GM19023 (cell line): ENCODE measurements at regions not wholly inside any gene's neighbourhood (a gene's known extent, or its start where the extent isn't known, plus 50 kb on each side); places are given as distances from the start of the nearest gene placed in this dataset.

Experiments
- ATAC-seq: cut with Tn5 transposase; IDR thresholded peaks from one replicate; pipeline ENCODE4 v1.9.1; 2021; ENCODE audit warnings: mild to moderate bottlenecking, moderate library complexity; ENCODE audit not compliant: unreplicated experiment

DNA sequence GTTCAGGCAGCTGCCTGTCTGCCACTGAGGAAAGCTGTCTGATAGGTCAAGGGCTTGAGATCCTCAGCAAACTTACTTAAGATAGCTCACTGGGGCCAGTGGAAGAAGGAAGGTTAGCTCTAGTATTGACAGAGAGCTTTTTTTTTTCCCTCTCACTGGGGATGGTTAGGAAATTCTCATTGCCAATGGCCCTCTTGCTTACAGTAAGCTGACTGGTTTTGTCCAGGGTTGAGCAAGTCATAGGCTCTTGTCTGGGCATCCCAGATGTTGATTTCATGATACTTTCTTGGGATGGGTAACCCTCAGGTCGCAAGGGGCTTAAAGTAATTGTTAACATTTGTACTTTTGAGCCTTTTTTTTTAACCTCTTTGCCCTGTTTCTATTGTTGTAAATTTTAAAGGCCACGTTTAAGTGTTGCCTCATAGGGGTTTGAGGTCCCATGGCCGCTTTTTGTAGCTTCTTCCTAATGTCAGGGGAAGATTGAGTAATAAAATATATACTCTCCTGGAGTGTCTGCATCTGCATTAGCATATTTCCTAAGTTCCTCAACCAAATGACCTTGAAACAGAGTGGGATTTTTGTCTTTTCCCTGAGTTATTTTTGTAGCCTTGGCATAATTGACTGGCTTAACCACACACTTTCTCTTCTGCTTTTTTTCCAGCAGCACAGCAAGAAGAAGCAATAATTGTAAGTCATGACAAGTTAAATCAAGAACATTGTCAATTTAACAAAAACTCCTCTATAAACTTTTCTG, 716.0 kb downstream of the LRFN5 start:
- no peak for ATAC-seq

DNA sequence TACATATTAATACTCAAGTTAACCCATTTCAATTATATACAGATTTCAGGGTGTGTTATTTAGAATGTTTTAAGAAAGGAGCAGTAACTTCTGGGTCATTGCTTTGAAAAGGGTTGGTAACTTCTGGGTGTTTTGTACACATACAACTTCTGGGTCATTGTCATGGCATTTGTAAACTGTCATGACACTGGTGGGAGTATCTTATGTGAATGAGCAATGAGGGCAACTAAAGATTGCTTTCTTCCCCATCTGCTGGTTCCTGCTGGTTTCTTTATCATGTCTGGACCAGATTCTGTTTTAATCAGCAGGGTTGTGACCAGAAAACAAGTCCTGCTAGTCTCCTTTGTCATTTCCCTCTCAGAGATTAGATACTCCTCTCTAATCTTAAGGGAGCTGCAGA, 713.3 kb downstream of the LRFN5 start:
- ATAC-seq = no peak

DNA sequence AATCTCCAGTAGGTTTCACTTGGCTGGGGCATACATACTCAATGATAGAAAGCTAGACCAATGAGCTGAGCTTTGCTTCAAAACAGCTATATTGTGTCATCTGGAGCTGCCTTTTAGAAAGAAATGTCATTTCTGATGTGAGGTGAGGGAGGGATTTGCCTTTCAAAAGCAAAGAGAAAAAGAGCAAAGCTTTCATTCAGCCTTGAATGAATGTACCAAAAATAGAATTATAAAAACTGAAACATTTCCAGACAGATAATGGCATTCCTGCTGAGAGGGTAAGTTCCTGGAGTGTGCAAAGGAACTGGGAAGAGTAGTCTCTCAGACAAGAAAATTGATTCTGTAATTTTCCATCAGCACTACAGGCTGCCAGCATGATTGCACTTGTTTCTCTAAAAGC, 710.0 kb downstream of the LRFN5 start:
- no peak for ATAC-seq

DNA sequence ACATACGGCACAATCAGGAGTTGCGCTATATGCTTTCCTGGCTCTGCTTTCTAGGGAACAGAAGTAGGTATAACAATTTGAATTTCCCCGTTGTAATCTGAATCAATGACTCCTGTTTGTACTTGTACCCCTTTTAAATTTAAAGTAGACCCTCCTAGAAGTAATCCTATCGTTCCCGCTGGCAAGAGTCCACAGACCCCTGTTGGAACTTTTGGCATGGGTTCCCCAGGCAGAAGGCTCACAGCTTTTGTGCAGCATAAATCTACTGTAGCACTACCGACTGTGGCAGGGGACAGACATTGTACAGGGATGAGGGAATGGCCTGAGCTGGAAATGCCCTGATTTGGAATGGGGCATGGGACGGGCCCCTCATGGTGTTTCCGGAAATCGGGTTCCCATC, 705.2 kb downstream of the LRFN5 start:
- ATAC-seq = no peak

DNA sequence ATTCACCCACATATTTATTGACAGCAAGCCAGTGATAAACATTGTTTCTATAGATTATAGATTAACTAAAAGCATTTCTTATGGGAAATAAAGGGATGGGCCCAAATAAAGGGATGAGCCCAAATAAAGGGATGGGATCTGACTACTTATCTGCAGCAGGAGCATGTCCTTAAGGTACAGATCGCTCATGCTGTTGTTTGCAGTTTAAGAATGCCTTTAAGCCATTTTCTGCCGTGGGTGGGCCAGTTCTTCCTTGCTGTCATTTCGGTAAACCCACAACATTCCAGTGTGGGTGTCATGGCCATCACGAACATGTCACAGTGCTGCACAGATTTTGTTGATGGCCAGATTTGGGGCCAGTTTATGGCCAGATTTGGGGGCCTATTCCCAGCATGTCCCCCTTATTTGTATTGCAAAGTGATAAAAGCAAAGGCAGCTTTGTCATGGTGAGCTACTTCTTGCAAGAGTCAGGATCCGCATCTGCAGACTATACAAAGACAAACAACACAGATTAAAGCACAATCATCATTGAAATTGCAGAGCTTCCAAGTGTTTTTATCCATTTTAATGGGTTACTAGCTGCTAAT, 700.7 kb downstream of the LRFN5 start:
- no peak for ATAC-seq

DNA sequence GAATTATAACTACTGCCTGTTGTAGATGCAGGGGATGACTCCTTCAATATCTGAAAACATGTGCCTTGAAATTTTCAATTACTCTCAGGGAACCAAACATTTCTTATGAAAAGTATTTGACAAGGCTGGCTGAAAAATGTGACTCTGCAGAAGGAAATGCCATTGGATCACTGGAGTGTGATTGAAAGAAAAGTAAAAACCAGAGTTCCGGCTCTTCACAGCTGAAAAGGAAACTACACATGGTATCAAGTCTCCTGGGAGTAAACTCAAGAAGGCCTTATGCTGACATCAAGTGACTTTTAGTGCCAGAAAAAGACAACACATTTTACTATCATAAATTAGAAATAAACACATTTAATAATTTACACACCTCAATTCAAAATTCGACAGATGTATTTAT, 693.0 kb downstream of the LRFN5 start:
- ATAC-seq = peak; percentile 85

DNA sequence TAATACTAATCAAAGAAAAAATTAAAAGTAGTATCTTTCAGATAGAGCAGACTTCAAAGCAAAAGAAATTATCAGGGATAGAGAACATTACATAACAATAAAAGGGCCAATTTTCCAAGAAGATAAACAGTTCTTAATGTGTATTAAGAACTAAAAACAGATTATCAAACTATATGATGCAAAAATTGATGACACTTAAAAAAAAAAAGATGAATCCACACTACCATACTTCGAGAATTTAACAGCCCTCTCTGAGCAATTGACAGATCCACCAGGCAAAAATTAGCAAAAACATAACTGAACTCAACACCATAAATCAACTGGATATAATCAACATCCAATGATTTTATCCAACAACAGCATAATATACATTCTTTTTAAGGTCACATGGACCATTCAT, 686.5 kb downstream of the LRFN5 start:
- ATAC-seq = no peak

DNA sequence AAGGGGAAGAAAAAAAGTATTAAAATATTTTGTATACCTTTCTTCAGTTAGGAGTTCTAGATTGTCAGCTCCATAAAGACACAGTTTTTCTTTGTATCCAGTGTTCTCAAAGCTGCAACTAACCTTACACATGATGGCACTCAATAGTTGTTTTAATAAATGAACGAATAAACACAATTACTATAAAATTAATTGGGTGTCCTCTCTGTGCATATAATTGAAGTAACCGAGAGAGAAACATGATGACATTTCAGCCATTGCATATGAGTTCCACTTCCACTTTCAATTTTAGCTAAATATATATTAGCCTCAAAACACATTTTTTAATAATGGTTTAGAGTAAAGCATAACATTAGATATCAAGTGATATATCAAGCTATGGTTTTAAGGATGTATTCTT, 671.2 kb downstream of the LRFN5 start:
- no peak for ATAC-seq

DNA sequence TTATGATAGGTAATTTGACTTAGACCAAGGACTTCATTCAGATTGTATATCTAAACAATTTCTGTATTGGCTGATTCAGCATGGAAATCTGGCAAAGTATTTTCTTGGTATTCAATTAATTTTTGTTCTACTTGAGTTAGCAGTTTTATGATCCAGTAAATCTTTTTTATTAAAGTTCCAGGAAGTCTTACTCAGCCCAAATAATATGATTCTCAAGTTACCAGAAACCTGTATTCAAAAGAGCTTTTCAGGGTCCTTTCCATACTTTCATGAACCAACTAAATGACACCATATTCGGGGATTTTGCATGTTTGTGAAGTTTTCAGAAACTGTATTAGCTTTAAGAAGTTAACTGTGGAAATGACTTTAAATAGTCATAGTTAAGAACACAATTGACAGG, 662.6 kb downstream of the LRFN5 start:
- ATAC-seq = no peak

DNA sequence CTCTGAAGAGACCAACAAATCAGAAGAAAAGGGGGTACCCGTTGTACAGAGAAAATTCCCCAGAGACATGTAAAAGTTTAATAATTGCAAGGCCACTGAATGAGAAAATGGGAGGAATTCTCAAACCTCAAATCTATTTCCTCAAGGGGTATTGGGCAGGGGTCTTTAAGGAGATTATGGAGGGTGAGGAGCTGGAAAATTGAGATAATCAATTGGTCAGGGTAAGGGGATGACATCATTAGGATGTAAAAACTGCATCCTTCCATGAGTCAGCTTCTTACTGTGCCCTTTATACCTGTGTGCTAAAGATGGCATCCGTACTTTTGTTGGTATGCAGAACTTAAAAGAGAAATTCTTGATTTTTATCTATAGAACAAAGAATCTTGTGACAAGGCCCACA, 641.5 kb downstream of the LRFN5 start:
- ATAC-seq = no peak

DNA sequence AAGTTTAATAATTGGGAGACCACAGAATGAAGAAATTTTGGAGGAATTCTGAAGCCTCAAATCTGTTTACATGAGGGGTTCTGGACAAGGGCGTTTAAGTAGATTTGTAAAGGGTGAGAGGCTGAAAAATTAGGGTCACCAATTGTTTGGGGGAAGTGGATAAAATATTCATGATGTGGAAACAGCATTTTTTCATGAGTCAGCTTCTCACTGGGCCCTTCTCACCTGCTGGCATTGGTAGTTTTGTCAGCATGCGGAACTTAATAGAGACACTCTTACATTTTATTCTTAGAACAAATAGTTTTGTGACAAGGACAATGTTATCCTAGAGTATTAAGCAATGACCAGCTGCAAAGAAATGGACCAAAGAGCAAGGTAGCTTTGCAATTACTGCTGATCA, 634.4 kb downstream of the LRFN5 start:
- no peak for ATAC-seq

DNA sequence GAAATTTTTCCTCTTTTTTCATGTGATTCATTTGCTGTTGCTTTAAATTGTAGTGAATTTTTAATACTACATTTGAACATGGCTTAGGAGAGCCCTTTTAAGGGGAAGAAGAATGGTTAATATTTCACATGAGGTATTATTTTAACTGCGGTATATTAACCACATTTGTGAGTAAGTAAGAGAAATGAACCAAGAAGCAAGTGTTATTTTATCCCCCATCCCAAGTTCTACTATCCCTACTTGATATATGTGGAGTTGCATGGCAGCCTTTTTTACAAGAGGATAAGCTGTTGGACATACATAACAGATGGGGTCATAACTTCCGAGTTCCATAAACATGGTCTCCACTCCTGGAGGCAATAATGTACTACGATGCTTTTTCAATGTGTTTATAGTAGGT, 623.3 kb downstream of the LRFN5 start:
- no peak for ATAC-seq

DNA sequence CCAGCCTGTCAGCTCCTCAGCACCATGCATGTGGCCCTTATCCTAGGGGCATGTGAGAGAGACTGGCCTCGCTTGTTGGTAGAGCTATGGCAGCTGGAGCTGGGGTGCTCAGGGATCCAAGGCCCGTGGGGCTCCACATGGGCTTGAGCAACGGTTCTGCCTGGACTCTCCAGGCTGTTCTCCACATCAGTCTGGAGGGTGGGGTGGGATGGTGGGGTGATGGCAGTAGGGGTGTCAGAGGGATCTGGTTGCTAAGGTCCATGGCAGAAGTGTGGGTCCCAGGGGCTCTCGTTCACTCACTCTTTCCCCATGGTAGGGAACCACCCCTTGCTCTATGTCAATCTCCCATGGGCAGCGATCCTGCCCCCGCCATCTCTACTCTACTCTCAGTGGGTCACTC, 622.6 kb downstream of the LRFN5 start:
- ATAC-seq = no peak

DNA sequence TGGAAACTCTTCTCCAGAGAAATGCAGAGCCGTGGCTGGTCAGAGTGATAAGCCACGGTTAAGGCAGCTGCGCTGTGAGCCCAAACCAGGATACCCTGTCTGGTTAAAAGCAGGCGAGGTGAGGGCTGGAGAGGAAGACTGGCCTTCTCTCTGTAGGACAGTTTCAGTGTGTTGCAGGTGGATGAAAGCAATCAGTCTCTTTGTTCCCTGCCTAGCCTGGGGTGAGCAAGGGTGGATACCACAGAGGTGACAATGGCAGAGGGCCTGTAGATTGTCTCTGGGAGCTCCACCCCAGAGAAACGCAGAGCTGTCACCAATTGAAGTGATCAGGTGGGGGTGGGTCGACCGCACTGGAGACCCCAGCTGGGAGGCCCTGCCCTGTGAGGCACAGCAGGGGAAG, 621.9 kb downstream of the LRFN5 start:
- ATAC-seq = no peak

DNA sequence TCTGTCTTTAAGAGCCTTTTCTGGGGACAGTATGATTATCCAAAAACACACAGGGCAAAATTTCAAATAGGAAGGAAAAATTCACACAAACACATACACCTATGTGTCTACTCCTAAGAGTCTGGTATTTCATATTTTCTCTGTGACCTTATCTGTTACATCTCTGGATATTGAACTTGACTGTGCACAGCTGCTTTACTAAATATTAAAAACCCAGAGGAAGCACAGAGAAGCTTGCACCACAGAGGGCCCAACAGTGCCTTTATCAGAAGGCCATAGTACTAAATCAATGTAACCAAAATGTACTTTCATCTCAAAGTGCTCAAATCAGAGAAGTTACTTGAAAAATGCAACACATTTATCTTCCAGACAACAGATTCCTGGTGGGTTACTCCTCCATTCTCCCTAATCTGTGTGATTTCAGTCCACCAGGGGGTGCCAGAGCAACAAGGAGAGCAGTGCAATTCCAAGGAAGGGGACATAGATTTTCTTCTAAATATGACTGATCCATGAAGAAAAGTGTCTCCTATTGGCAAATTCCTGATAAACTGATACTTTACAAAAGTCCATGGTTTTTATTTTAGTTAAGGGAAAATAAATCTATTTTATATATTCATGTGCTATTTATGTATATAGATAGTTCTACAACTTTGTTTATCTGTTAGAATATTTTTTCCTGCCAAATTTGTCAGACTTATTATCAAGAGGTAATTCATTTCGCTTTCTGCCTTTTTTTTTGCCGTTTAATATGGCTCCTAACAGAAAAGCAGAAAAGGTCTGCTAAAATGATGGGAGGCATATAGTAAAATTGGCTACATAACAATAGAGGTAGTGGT, 617.6 kb downstream of the LRFN5 start:
- no peak for ATAC-seq

DNA sequence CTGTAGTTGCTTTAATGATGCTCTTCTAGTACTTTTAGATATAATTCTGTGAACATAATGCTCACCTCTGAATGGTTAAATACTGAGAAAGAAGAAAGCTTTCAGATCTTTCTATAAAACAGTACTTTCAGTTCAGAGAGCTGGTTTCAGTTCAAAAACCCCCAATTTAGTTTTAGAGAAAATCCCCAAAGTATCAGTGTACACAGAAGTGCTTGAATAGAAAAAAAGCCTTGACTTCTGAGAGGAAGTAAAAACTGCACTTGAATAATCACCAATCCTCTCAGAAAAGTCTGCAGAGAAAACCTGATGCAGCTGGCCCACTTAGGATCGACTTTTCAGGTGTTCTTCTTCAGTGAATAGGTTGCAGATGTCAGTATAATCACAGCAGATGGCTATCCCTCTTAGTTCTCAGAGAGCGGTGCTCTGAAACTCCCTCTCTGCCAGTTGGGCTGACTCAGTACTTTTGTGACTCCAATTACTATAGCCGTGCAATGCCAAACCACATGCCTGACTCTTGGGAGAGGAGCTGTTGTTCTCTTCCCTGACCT, 616.3 kb downstream of the LRFN5 start:
- ATAC-seq = peak; percentile 97

DNA sequence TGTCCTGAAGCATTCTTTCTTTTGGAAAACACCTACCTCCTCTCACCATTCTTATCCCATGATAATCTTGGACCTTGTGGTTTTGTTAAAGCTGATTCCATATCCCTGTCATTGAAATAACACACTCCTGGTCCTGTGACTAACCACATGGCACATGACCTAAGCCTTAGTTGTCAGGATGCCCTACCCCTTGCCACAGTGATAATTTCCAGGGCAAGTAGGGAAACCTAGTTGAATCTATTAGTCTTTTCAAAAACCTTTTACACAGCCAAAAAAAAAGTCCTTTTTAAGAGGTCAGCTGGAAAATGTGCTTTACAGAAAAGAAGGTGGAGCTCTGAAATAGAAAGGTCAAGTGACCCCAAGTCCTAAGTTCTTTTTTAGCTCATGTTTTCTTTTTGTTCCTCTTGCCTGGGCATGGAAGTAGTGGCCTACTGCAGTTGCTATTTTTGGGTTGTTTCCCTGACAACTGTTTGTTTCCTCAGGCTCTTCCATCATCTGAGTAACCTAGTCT, 608.4 kb downstream of the LRFN5 start:
- no peak for ATAC-seq

DNA sequence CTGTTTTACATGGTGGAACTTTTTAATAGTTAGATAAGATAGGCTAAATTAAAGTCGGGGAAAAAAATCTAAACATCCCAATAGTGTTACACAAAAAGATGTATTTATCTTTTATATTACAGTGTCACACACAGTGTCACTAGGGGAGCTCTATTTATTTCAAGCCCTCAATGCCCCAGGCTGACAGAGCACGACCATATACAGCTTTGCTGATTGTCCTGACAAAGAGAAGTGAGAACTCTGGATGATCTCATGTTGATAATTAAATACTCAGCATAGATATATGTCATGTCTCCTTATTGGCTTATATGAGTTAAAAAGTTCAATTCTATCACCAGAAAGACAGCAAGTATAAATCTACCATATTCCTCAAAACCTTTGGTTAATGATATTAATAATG, 594.3 kb downstream of the LRFN5 start:
- ATAC-seq = no peak

DNA sequence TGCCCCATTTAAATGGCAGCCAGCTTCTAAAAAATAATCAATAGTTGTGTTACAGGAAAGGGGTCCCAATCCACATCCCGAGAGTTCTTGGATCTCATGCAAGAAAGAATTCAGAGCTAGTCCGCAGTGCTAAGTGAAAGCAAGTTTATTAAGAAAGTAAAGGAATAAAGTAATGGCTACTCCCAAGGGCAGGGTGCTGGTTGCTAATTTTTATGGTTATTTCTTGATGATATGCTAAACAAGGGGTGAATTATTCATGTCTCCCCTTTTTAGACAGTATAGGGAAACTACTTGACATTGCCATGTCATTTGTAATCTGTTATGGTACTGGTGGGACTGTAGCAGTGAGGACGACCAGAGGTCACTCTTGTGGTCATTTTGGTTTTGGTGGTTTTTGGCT, 591.3 kb downstream of the LRFN5 start:
- no peak for ATAC-seq

DNA sequence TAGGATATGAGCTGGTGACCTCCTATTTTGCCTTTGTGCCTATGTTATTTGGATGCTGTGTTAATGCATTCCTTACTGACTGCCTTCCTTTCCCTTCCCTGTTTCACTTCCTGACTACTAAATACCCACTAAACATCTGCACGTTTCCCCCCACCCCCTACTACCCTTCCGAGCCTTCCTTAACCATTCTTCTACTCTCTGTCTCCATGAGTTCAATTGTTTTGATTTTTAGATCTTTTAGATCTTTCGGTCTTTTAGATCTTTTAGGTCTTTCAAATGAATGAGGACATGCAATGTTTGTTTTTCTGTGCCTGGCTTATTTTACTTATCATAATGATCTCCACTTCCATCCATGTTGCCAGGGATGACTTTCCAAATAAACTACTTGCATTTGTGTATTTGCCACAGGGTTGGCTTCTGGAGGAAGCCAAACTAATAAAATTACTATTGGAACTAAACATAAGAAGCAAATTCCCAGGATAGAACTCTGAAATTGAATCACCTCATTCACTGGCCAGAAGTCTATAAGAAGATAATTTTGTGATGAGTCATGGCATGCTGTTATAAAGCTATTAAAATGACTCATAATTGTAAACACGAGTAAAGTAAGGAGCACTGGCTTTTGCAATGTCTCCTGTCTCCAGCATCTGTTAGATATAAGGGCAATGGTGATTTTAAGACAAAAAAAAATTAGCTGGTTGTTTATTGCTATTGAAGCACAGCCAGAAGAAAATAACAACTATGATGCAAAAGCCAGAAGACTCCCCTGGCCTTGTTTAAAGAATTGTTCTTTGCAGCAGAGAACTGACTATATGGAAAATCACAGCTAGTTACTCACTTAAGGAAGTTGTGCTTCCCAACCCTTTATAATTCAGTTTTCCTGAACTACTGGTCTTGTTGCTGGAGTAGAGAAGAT, 586.3 kb downstream of the LRFN5 start:
- no peak for ATAC-seq

DNA sequence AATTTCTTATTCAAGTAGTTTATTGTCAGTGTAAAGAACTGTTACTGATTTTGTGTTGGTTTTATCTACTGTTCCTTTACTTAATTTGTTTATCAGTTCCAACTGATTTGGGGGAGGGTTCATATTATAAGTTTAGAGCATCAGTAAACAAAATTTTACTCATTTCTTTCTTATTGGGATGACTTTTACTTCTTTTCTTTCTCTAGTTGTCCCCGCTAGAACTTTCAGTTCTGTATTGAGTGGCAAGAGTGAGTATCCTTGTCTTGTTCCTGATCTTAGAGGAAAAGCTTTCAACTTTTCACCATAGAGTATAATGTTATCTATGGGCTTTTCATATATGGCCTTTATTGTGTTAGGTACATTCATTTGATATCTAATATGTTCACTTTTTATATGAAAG, 584.1 kb downstream of the LRFN5 start:
- ATAC-seq = no peak
